KBM-7 (cell line): ENCODE measurements at regions not wholly inside any gene's neighbourhood (a gene's known extent, or its start where the extent isn't known, plus 50 kb on each side); places are given as distances from the start of the nearest gene placed in this dataset.

Experiments used
- DNase-seq: peaks from one replicate; pipeline ENCODE4 v3.0.0-alpha.2; 2015
- in situ Hi-C: fragments of 300-500 bp; cut with MboI; formaldehyde crosslinking; loops from 2 replicates; pipeline ENCODE4 v1.14.3; 2020; ENCODE audit warnings: low sequenced_read_pairs, low pct_unique_long_range_greater_than_20kb, mixed read lengths

DNA sequence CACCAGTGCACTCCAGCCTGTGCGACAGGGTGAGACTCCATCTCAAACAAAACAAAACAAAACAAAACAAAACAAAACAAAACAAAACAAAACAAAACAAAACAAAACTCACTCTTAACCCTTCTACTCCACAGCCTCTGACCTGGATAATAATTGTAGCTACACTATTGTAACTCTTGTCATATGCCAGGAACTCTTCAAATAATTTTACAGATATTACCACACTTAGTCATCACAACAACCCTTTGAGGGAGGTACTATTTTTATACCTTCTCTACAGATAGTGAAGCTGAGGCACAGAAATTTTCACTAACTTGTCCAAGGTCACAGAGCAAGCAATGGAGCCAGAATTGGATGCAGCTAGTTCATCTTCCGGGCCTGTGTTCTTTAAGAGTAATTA lies 547.8 kb downstream of the ADGRL2 start:
- in situ Hi-C loops = no loop called here
- DNase-seq = no peak

DNA sequence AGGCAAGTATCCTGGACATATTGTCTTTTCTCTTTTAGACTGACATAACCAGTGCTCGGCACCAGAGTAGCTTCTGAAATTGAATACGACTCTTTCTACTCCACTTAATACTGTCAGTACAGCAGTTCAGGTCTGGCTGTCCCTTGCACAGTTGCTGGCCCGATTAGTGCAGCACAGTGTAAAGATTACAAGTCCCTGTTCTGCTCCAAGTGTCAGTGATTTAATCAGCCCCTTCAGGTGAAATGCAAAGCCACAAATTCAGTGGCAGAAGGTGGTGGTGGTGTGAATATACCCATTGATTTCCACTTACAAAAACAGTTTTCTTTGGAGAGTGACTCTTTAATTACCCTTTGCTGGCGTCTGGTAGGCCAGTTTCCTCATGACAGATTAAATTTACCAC lies 545.4 kb downstream of the ADGRL2 start:
- in situ Hi-C loops = no loop called here
- DNase-seq = no peak

GRCh38 chr1:82343381-82343780 lies 542.6 kb downstream of the ADGRL2 start:
- in situ Hi-C loops = no loop called here

GRCh38 chr1:82337635-82338034 lies 536.9 kb downstream of the ADGRL2 start:
- in situ Hi-C loops = no loop called here
- DNase-seq = no peak

More at GRCh38 chr1:82343381-82343780, 542.6 kb downstream of the ADGRL2 start:
- DNase-seq = no peak

- in situ Hi-C loops = no loop called here
- DNase-seq = no peak
These were observed 529.6 kb downstream of the ADGRL2 start for GRCh38 chr1:82330330-82330729.

GRCh38 chr1:82329226-82329625 lies 528.5 kb downstream of the ADGRL2 start:
- DNase-seq = no peak
- in situ Hi-C loops = no loop called here

DNA sequence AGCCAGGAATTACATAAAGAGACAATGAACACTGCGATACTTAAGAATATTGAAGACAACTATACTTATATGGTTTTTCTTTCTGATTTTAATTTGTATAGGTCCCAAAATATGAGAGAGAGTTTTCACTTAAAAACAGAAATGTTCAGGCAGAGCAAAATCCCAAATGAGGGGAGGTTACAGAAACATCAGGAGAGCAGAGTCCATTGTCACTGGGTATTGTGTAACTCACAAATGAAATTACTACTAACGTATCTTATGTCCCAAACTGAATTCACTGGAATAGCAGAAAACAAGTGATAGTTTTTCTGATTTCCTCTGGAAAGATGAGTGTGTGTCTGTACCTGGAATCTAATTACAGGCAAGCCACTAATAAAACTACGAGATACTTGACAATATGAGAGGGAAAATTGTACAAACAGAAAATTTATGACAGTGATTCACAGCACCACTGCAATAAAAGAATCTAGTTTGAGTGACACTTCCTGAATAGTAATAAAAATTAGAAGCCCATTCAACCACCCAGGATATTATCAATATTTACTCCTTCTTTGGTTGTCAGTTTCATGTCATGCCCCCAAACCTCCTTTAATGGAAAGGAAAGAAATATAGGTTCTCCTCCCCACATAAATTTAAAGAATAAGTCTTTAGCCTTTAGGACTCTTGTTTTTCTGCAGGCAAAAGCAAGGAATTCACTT lies 522.6 kb downstream of the ADGRL2 start:
- no peak for DNase-seq
- in situ Hi-C loops = no loop called here

DNA sequence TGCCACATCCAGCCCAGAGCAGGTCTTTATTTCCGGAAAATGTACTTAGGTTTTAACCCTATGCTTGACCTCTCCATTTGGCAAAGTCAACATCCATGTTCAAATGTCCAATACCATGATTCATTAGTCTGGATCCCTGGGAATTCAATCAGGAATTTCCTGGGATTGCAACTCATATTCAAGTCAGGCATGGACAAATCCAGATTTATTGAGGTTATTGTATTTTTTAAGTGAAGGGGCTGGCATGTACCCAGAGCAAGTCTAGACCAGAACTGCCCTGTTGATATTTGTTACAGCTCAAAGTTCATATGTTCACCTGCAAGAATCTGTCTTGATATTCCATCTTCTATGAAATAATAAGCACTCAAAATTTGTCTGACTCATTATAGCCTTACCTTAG lies 521.1 kb downstream of the ADGRL2 start:
- in situ Hi-C loops = no loop called here
- DNase-seq = no peak

DNA sequence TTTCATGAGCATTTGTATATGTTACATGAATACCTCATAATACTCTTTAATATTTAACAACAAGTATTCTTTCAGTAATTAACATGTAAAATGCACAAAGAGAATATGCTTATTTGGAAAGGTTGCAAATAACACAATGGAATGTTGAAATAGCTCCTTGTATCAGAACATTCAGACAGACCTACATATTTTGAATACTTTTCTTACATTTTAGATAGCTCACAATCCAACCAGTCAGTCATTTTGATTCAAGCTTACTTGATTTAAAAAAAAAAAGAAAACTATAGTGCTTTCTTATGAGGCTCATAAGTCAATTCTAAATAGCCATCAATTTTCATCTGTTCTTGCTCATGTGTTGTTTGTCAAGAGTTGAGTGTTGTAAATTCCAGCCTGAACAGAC lies 518.8 kb downstream of the ADGRL2 start:
- DNase-seq = no peak
- in situ Hi-C loops = no loop called here

DNA sequence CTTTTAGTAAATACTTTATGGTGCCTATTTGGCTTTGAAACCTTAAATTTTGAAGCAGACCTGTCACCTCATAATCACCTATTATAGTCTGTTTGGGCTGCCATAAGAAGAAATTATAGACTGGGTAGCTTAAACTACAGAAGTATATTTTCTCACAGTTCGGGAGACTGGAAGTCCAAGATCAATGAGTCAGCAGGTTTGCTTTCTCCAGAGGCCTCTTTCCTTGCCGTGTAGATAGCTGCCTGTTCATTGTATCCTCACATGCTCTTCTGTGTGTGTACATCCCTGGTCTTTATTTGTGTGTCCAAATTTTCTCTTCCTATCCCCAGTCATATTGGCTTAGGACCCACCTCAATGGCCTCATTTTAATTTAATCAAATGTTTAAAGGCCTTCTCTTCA lies 518.2 kb downstream of the ADGRL2 start:
- no peak for DNase-seq
- in situ Hi-C loops = no loop called here

- in situ Hi-C loops = no loop called here
- no peak for DNase-seq
These were observed 517.5 kb downstream of the ADGRL2 start for GRCh38 chr1:82318265-82318664.

DNA sequence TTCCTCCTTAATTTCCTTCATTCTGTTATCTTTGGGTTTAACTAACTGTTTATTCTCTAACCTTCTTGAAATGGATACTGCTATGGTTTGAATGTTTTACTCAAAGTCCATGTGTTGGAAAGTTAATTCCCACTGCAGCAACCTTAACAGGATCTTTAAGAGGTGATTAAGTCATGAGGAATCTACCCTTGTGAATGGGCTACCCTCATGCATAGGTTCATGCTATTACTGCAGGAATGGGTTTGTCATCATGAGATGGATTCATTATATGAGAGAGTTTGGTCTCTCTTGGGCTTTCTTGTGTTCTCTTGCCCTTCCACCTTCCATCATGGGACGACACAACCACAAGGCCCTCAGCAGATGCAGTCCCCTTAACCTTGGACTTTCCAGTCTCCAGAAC lies 516.9 kb downstream of the ADGRL2 start:
- in situ Hi-C loops = no loop called here
- DNase-seq = no peak

GRCh38 chr1:82299656-82300055 lies 498.9 kb downstream of the ADGRL2 start:
- in situ Hi-C loops = no loop called here
- DNase-seq = no peak

DNA sequence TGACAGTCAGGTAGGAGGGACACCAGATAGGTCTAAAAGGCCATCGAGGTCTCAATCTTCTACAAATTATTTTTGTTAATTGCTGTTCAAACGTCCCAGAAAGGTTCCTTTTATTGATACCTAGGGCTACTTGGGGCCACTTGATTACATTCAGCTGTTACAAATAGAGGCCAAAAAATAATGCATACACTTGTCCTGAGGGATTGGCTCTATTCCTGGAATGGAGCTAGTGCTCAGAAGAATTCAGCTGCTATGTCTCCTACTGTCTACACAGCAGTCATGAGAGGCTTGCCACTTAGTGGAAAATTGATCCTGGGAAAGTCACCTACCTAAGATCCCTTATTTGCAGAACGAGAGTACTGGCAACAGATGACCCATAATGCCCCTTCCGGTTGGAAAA lies 498.3 kb downstream of the ADGRL2 start:
- in situ Hi-C loops = no loop called here
- no peak for DNase-seq

DNA sequence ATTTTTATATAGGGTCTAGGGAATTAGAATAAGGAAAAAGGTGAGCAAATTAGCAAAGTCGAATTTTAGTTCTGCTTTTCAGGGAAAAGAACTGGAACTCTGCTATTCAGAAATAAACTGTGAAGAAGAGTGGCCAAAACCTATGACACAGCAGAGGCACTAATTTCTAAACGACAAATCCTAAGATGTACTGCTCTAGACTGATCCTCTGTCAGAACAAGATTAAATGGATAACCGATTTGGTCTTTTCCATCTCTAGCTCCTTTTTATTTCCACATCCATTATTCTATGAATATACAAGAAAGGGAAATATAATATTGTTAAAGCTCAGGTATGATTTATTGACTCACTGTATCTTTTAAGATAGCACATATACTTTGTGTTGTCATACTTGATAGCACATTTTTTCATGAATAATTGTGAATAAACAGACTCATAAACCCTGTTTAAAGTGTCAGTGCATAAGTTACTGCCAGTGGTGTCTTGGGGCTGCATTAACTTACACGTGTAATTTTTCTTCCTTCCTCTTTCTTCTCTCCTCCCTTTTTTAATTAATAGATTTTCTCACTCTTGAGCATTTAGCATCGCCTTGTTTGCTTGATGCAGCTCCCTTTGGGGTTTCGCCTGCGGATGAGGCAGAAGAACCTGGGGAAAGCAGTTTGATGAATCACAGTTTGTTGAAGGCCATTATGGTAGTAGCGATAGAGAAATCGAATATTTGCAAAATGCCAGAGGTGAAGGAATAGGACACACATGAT lies 496.6 kb downstream of the ADGRL2 start:
- DNase-seq = no peak

DNA sequence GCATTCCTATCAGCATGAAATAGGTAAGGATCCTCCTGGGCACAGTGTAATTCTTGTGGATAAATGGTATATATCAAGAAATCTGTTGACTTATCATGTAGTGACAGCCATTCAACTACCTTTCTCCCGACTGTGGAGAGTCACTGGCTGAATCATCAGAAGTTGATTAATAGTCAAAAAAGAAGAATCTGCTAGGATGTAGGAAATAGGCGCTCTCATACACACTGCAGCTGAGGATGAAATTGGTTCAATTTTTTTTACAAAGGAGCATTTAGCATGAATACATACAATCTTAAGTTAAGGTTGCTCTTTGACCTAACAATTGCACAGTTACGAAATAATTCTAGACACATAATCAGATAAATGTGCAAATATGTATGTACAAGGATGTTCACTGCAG lies 486.8 kb downstream of the ADGRL2 start:
- in situ Hi-C loops = no loop called here
- DNase-seq = no peak

More for the DNA sequence above, 496.6 kb downstream of the ADGRL2 start:
- in situ Hi-C loops = no loop called here

GRCh38 chr1:82284213-82284612 lies 483.5 kb downstream of the ADGRL2 start:
- in situ Hi-C loops = no loop called here
- DNase-seq = no peak

DNA sequence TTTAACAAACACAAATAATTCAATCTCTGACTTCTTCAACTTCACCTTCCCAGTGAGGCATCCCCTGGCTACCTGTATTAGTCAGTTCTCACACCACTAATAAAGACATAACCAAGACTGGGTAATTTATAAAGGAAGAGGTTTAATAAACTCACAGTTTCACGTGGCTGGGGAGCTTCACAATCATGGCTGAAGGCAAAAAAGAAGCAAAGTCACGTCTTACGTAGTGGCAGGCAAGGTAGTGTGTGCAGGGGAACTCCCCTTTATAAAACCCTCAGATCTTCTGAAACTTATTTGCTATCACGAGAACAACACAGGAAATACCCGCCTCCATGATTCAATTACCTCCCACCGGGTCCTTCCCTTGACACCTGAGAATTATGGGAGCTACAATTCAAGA lies 478.5 kb downstream of the ADGRL2 start:
- DNase-seq = no peak
- in situ Hi-C loops = no loop called here

DNA sequence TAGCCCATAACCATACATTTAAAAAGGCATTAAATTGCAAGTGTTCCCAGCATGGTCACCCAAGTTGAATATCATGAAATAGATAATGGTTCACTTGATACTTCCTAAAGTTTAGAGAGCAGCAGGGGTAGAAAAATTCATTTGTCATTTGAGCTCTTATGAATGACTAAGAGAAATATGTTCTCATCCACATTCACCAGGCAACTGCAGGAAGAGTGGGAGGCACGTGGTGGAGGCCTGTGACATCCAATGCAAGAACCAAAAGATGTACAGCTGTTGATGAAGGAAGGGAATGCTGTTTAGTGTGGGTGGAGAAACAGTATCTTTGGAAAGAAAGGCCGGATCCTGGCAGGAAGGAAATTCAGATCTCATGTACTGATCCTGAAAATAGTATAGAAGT lies 473.1 kb downstream of the ADGRL2 start:
- in situ Hi-C loops = no loop called here

GRCh38 chr1:82269431-82269830 lies 468.7 kb downstream of the ADGRL2 start:
- in situ Hi-C loops = no loop called here
- no peak for DNase-seq

More for the DNA sequence above, 473.1 kb downstream of the ADGRL2 start:
- no peak for DNase-seq

DNA sequence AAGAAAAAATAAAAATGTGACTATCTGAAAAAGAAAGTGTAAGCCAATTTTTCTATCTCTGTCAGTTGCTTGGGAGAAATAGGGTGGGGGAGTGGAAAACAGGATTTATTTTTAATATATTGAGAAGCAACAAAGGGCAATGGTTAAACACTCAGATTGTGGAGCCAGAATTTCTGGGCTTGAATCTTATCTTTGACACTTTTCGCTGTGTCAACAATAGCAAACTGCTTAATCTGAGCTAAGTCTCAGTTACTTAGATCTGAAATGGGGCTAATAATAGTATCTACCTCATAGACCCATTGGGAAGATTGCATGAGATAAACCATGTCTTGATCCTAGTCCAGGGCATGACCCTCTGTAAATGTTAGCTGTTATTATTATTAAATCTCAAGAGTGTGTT lies 468.1 kb downstream of the ADGRL2 start:
- in situ Hi-C loops = no loop called here

More for the DNA sequence above, 468.1 kb downstream of the ADGRL2 start:
- no peak for DNase-seq
